HG02763 (cell line): ENCODE measurements at regions not wholly inside any gene's neighbourhood (a gene's known extent, or its start where the extent isn't known, plus 50 kb on each side); places are given as distances from the start of the nearest gene placed in this dataset.

ENCODE experiments used
- ATAC-seq: cut with Tn5 transposase; IDR thresholded peaks from one replicate; pipeline ENCODE4 v1.9.1; 2021; ENCODE audit warnings: mild to moderate bottlenecking, moderate library complexity; ENCODE audit not compliant: unreplicated experiment

DNA sequence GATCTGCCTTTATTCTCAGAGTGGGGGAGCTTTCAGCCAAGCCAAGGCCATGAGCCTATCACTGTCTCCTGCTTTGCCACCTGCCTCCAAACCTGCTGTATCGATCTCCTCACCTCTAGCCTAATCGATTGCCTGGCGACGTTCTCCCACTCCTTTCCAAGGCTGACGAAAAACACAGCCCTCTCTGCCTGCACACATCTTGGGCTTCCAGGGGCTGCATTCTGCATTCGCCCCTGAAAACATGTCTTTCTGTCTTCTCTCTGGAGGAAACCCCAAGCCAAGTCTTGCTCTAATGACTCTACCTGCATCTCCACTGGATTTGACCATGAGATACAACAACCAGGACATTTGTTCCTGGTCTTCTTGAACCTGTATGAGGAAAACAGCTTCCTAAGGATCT, 540.7 kb downstream of the BCL11B start:
- no peak for ATAC-seq

DNA sequence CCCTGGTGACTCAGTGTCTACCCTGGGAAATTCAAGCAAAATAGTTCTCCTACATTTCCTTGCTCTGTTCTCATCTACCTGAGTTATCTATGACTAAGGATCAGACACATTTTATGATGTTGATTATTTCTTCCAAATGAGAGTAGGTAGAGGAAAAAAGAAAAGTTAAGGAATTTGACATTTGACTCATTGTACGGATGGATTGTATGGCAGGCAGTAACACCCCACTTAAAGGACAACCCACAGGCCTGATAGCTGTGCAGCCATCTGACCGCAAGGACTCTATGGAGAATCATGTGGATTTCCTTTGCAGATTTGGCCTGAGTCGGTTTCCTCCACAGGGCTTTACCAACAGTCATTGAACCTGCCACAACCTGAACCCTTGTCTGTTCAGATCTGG, 540.3 kb downstream of the BCL11B start:
- no peak for ATAC-seq

DNA sequence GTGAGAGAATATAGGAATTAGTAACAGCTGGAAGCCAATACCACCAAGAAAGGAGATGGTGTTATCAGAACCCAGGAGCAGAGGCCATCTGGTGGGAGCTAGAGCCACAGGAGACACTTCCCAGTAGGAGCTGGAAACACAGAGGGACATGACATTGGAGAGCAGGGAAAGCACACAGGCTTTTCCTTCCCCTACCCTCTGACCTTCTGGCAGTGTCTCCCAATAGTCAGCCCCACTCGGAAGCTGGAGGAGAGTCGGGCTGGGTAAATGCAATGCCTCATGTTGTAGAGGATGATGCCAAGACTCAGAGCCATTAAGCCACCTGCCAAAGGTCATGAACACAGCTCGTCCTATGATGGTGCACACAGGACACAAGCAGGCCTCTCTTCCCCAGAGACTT, 538.5 kb downstream of the BCL11B start:
- ATAC-seq: no peak

DNA sequence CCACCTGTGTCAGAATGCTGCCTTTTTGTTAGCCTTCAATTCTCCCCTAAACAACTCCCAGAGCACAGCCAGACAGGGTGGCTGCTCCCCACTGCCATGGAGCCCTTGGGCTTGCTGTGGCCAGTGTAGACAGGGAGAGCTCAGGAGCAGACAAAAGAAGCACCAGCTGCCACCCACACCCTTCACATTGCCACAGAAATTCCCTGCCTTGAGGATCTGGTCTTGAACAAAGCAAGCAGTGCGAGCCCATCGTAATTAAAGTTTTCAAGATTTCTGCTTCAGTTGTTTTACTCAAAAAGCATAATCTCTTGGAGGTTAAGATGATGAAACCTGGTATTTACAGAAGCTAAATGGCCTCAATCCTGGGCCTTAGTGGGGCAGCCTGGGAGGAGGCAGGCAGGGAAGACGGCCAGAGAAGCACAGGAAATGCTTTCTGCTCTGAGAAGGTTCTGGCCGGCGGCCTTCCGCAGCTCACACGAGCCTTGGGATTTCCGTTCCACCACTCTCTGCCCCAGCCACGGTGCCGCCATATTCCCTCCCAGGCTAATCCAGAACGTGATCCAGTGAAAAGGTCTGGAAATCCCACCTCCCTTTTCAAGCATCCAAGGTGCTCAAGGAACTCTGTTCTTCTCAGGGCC, 535.2 kb downstream of the BCL11B start:
- no peak for ATAC-seq

DNA sequence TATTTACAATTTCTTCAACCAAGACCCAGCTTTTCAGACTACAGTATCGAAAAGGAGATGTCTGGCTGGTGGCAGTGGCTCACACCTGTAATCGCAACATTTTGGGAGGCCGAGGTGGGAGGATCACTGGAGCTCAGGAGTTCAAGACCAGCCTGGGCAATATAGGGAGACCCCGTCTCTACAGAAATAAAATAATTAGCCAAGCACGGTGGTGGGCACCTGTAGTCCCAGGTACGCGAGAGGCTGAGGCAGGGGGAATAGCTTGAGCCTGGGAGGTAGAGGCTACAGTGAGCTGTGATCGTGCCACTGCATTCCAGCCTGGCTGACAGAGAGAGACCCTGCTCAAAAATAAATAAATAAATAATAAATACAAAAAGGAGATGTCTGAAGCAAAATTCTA, 530.5 kb downstream of the BCL11B start:
- no peak for ATAC-seq

DNA sequence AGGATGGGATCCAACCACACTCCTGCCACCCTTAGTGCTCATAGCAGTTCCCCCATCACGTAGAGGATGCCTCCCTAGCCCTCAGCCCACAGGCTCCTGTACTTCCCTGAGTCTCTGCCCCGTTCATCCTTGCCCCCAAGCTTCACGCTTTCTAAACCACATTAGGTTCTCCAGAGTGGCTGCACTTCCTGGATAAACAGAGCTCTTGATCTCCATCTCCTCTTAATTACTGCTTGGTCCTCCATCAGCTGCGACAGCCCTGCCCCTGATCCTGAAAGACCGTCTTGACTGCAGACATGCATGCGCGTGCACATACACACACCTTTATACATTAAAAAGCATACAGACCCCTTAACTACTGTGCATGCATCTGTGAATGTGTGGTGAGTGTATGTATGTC, 530.0 kb downstream of the BCL11B start:
- no peak for ATAC-seq

DNA sequence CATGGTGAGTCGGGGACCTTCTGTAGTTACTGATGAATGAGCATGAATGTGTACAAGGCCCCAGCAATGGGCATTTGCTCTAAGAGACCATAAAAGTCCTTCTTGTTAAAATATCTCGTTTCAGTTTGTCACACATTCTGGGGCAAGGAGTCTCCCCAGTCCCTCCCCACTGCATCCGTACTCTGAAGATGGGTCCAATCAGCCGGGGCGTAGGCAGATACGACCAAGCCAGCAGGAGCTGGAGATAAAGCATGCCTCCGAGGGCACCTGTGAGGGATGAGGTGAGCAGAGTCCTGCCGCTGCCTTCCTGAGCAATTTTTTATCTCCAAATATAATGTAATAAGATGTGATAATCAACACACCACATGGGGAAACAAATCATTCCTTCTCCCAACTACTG, 528.5 kb downstream of the BCL11B start:
- ATAC-seq: no peak

DNA sequence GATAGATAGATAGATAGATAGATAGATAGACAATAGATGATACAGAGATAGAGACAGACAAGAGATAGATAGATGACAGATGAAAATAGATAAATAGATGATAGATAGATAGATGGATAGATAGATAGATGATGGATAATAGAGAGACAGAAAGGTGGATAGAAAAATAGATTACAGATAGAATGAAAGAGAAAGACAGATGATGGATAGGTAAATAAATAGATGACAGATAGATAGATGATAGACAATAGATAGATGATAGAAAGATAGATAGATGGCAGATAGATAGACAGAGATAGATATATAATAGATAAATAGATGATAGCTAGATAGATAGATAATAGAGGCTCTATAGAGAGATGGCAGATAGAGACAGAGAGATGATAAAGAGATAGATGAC, 523.0 kb downstream of the BCL11B start:
- ATAC-seq: no peak

DNA sequence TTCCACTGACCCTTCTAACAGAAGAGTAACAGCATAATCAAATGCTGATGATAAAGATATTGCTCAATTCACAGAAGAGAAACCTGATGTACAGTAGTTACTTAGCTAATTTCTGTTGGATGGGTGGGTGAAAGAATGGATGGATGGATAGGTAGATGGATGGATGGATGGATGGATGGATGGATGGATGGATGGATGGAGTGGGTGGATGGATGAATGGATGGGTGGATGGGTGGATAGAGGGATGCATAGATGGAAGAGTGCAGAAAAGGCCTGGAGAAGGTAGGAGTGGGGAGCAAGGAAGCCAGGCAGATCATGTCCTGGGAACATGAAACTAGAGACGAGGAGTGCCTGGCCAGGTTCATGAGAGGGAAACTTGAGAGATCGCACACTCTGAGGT, 520.9 kb downstream of the BCL11B start:
- no peak for ATAC-seq

DNA sequence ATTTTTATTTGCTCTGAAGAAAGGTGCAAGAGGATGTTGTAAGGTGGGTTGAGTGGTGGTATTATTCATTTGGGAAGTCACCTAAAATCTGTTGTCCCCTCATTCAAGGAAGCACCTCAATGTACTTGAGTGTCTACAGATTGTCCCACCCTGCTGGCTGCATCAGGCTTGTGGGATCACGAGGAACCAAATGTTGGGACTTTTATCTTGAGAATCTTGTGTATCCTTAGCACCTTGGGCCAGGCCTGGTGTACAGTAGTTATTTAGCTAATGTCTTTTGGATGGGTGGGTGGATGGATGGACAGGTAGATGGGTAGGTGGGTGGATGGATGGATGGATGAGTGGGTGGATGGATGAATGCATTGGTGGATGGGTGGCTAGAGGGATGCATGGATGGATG, 519.3 kb downstream of the BCL11B start:
- no peak for ATAC-seq

DNA sequence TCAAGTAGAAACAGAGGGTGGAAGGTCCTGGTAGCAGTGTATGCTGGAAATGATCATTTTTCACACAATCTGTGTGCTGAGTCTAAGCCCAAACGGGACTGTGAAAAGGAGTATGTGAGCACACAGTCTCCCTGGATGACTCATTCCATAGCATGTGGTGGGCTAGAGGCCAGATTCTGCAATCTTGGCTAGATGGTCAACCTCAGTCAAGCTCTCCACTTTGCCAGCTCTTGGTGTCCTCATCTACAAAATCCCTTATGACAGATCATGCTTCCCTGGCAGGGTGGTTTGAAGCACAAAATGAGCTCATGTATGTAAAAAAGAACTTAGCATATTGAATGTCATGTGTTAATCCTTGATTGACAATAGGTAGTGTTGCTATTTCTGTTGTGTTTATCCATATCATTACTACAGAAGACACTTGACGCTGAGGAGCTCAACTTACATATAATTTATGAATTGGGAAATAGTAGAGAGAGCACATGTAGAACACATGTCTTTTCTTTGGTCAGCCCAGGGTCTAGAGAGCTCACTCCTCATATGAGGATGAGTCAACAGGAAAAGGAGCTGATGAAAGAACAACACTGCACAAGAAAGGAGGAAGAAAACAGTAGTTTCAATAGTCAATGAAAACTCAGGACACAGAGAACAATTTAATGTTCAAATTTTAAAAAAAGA, 517.5 kb downstream of the BCL11B start:
- ATAC-seq: no peak

DNA sequence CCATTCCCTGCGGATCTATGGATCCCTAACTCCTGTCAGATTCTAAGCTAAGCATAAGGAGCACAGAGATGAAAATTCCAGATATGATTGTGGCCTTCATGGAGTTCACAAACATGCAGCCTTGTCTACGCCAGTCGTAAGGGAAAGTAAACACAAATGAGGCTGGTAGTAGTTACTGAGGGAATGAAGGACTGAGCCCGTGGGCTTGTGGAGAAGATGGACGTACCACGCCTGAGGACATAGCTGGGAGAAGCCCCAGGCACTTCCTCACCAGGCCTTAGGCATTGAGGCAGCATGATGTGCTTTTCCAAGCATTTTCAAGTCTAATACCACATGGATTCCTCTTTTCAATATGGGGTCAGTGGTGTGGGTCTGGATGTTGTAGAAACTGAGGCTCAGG, 515.2 kb downstream of the BCL11B start:
- no peak for ATAC-seq

DNA sequence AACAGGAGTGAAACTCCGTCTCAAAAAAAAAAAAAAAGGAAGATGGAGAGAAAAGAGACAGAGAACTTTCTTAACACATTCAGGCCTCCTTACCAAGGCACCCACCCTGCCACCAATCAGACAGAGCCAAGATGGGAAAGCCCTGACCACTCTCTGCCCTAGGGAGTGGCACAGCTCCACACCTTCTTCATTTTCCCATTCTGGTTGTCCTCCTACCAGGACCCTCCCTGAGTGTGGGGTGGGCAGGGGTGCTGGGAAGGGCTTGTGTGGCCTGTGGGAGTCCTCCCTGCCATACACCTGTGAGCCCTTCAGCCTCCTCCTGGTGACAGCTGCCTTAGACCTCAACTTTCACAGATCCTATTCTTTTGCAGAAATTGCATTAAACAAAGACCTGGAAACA, 513.6 kb downstream of the BCL11B start:
- ATAC-seq: no peak

DNA sequence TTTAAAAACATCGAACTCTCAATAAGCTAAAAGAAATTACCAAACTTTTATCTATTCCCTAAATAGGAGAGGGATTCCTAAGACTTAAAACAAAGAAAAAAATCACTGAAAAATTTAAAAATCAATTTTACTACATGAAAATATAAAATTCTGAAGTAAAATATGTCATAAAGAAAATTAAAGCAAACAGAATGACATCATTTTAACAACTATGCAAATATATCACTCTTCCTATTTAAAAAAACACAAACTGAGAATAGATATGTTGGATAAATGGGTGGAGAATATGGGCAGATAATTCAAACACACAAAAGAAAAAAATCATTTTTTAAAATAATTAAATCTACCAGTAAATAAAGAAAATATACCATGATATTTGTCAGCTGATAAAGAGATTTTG, 510.0 kb downstream of the BCL11B start:
- no peak for ATAC-seq

DNA sequence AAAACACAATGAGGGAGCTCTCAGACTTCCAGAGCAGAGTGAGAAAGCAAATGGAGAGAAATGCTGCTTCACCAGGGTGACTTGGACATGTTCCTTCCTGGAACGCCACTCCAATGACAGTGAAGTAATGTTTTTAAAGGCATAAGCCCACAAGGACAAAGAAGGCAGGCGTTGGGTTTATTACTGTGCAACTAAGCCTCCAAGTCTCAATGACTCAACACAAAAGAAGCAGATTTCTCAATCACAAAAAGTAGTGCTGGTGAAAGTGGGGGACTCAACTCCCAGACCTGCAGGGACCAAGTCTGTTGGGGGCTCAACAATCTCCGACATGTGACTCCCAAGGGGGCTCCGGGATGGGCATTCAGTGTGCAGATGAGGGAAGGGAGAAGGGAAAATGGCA, 505.2 kb downstream of the BCL11B start:
- no peak for ATAC-seq

DNA sequence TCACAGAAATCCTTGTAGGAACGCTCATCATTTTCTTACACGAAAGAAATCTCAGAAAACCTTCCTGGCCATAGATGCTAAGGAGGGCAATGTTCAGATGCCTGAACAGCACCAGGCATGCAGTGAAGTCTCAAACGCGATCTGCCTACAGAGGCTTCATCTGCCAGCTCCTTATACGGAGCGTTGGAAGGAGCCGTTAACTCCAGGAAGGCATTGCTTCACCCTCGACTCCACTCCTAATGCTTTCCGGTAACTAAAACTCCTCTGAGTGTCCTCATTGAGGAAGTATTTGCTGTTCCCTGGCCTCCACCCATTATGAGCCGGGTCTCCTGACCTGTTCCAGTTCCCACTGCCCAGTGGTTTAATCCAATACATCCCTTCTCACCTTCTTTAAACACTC, 502.7 kb downstream of the BCL11B start:
- ATAC-seq: no peak

DNA sequence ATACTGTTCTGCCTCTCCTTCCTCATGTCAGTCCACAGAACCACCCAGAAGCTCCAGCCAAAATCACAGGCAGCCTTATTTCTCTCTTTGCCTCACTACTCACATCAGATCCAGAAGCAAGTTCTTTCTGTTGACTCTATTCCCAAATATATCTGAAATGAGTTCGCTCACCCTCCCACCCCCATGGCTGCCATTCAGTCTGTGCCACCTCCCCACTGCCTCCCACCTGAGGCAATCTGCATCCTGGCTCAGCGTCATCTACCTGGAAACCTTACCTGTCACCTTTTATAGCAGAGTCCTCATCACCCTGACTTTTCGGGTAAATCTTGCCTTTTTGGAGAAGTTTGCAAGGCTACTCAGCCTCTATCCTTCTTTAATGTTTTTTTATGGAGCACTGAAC, 501.8 kb downstream of the BCL11B start:
- no peak for ATAC-seq

DNA sequence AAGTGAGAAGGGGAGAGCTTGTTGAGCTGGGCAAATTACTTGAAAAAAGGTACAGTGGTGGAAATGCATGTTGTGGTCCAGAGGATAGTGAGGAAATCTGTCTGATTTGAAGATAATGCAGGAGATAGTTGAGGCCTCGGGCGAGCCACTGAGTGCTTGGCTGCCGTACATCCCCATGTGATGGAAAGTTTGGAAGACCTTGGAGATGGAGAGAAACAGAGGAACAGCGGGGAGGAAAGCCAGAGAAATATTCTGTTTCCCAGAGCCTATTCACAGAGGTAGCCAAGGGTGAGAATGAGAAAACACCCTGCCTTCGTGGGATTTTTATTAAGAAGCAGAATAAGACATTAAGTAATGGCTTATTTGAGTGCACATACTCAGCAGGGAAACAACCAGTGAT, 498.2 kb downstream of the BCL11B start:
- ATAC-seq: no peak

DNA sequence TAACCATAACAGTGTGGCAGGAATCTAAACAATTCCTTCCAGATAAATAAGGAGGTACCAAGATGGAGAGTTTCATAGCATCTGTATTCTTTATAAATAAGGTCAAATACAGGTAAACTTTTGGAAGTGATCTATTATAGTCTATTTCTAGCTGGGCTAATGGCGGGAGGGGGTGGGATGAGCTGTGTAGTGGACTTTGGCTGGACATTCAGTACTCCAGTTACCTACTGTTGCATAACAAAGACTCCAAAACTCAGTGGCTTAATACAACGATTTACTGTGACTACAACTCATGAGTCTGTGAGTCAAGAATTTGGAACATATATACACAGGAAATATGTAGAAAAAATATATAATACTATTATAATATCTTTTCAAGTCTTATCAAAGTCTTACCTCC, 496.1 kb downstream of the BCL11B start:
- ATAC-seq: no peak

DNA sequence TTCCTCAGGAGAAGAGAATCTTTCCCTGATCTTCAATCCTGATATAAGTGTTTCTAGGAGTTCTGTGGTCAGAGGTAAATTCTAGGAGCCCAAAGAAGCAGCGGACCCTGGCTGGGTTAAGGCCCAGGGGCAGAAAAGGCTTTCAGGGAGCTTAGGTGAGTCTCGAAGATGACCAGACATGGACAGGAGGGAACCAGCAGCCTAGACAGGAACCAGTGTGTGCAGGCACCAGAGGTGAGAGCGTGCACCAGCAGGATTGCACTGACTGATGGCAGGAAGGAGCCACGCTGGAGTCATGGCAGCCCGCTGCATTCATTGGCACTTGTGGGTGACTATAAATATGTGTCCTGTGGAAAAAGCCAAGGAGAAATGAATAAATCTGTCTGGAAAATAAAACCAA, 489.9 kb downstream of the BCL11B start:
- no peak for ATAC-seq

DNA sequence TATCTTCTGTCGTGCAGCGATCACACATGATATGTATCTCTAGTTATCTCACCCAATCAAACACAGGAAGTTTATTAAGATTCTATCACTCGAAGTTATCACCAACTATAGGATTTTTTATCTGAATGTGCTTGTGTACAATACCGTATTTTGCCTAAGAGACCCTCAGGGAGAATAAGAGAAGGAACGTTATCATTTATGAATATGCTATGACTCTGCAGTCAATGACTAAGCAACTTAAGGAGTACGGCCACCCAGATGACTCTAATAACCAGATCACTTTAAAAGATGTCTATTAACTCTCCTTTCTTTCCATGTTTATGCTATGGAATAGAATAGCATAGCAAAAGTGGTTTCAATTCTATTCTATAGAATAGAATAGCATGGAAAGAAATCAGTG, 486.4 kb downstream of the BCL11B start:
- no peak for ATAC-seq

DNA sequence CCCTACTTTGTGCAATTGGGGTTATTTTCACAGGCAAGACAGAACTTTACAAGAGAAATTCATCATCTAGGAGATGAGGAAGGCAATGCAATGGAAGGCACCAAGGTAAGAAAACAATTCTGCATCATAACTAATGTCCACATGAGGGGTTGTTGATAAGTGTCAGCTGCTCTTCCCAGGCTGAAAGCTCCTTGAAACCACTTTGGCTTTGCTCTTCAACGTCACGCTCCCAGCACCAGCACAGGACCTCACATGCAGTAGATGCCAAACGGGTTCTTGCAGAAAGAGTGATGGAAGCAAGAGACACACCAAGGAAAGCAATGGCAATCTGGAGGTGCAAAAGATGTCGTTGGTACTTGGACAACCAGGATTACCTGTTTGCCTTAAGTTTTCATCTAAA, 485.5 kb downstream of the BCL11B start:
- ATAC-seq: no peak

DNA sequence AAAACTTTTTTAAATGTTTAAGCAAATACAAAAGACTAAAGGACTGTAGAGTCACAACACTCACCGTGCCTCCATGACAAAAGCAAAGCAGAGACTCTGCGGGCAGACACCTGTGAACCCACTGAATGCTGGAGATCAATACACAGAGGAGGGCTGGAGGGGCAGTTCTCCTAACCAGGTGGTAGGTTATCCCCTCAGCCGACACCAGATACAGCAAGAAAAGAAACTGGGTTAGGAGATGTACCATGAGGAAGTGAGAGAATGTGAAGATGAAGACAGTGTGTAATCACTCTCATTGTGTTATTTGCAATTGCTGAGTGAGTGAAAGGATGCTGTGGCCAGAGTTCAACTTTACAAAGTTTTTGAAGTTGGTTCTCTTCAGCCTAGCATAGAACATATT, 480.3 kb downstream of the BCL11B start:
- ATAC-seq: no peak
